HG03442 (cell line): ENCODE measurements at regions not wholly inside any gene's neighbourhood (a gene's known extent, or its start where the extent isn't known, plus 50 kb on each side); places are given as distances from the start of the nearest gene placed in this dataset.
"Not testable (repeated sequence)": the region's sequence is repeated elsewhere in the genome, so short reads cannot be mapped to it uniquely, and the experiment has no call there.

ENCODE experiments used
- ATAC-seq: cut with Tn5 transposase; IDR thresholded peaks from one replicate; pipeline ENCODE4 v1.9.1; 2021; ENCODE audit warnings: mild to moderate bottlenecking, moderate library complexity; ENCODE audit not compliant: unreplicated experiment

GRCh38 chr11:96978751-96979150 is 588.9 kb downstream of the JRKL start:
- no peak for ATAC-seq

- no peak for ATAC-seq
Measured at GRCh38 chr11:96986516-96986915, 596.7 kb downstream of the JRKL start.

DNA sequence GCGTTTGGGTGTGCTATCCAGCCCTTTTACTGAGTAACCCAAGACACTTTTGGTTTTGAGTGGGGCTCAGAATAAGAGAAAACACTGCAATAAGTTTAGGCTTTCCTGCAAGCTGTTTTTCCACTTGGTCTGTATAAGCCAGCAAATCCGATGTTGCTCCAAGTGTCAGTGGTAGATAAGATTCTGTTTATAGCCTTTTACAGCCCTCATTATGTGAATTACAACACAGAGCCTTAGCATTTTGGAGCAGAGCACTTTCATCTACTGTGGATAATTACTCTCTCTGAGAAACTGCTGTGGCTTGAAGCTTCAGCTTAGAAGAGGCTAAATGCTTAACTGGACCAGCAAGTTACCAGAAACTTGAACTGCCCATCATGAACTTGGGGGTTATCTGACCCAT is 601.1 kb downstream of the JRKL start:
- no peak for ATAC-seq

DNA sequence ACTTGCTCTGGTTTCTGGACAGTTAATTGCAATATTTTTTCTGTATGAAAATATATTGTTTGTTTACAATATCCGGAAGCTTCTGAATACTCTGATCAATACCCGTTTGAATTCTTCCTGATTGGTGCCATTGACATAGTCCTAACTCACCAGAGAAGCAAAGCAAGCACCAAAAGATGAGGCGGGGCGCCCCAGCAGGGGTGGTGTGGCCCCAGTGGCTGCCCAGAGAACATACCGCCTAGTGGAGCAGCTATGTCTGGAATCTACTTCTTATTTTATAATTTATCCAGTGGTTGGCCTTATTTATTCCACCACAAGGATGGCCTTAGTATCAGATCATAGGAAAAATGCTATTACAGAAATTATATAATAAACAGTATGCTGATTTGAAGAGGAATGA is 610.7 kb downstream of the JRKL start:
- ATAC-seq: no peak

- no peak for ATAC-seq
Measured at GRCh38 chr11:97007283-97007682, 617.5 kb downstream of the JRKL start.

DNA sequence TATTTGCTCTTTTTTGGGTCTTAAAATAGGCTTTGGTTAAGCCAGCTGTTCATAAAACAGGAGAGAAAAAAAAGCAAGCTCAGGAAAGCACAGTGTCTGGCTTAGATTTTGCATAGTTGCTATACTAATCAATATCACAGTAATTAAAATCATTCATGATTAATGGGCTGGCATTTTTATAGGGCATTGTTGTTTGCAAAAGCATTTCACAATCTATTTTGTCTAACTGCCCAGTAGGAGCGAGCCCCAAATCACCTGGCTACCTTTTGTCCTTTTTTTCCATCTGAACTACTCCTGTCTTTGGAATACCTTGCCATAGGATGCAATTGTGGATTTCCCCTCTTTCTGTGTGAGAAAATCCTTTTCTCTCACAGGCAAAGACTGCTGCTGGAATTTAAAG is 619.8 kb downstream of the JRKL start:
- no peak for ATAC-seq

DNA sequence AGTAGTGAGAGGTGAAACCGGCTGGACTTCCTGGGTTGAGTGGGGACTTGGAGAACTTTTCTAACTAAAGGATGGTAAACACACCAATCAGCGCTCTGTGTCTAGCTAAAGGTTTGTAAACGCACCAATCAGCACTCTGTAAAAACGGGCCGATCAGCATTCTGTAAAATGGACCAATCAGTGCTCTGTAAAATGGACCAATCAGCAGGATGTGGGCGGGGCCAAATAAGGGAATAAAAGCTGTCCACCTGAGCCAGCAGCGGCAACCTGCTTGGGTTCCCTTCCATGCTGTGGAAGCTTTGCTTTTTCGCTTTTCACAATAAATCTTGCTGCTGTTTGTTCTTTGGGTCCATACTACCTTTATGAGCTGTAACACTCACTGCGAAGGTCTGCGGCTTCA is 621.2 kb downstream of the JRKL start:
- ATAC-seq: not testable (repeated sequence)

GRCh38 chr11:97015327-97015726 is 625.5 kb downstream of the JRKL start:
- ATAC-seq: no peak

DNA sequence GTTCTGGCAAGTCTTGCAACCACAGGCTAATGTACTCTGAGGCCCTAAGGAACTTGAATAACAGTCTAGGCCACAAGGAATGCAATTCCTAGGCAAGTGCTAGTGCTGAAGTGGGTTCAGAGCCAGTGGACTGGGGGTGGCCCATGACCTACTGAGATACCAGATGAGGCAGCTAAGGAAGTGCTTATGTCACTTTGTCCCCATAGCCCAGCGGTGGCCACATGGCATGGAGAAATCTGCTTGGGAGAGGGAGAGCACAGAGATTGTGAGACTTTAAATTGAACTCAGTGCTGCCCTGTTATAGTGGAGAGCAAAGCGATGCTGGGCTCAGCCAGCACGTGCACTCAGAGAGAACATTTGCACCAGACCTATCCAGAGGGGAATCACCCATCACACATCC is 629.5 kb downstream of the JRKL start:
- ATAC-seq: no peak

- no peak for ATAC-seq
Measured at GRCh38 chr11:97019754-97020153, 629.9 kb downstream of the JRKL start.

DNA sequence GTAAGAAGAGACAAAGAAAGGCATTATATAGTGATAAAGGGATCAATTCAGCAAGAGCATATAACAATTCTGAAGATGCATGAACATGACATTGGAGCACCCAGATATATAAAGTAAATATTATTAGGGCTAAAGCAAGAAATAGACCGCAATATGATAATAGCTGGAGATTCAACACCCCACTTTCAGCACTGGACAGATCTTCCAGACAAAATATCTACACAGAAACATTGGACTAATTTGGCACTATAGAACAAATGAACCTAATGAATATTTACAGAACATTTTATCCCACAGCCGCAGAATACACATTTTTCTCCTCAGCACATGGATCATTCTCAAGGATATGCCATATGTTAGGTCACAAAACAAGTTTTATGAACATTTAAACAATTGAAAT is 633.1 kb downstream of the JRKL start:
- no peak for ATAC-seq

GRCh38 chr11:97028836-97029406 is 639.1 kb downstream of the JRKL start:
- no peak for ATAC-seq

DNA sequence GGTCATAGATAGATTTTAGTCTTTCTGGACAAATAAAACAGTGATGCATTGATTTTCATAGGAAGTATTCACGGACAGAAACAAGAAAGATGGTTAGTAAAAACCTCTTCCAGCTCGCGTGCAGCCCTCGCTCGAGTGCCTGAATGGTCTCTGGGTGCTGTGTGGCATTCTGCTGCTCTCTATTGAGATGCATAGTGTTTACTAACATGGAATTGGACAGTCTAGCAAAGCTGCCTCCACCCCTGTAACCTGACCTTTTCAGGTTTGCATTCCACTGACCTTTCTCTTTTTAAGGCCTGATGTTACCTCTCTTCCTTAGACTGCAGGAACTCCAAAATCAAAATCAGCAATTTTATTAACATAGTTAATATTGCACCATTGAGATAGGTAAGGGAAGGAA is 643.4 kb downstream of the JRKL start:
- no peak for ATAC-seq

DNA sequence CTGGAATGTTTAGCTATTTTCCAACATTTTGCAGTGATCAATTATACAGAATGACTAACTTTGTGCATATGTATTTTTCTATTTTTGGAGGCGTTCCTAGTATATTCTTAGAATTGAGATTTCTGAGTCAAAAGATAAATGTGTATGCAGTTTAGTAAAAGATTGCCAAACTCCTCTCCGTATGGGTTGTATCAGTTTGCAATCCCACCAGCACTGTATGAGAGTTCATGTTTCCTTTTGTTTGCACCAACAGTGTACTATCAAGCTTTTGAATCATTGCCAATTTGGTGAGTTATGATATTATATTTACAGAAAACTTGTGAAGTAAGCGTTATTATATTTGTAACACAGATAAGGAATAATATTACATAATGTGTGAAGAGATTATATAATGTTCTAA is 658.7 kb downstream of the JRKL start:
- ATAC-seq: no peak

DNA sequence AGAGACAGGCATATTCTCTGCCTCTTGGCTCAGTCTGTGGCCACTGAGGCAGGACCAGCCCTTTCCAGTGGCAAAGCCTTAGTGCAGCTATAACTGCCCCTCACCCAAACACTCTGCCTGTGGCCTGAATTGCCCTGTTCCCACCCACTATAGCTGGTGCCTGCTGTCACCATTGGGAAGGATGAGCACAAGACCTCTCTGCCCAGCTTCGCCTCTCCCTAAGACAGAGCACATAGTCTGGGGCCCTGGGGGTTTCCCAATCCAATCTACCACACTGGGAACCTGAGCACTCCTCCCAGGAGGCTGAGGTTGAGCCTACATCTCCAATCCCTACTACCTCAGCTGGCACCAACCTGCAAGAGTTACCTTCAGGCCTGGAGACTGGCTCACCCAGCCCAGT is 670.4 kb downstream of the JRKL start:
- ATAC-seq: no peak

GRCh38 chr11:97069160-97069559 is 679.3 kb downstream of the JRKL start:
- ATAC-seq: no peak

- no peak for ATAC-seq
Measured at GRCh38 chr11:97072420-97072819, 682.6 kb downstream of the JRKL start.

- not testable (repeated sequence) for ATAC-seq
Measured at GRCh38 chr11:97076666-97077065, 686.9 kb downstream of the JRKL start.

GRCh38 chr11:97078443-97078842 is 688.6 kb downstream of the JRKL start:
- ATAC-seq: no peak

GRCh38 chr11:97079244-97079643 is 689.4 kb downstream of the JRKL start:
- no peak for ATAC-seq

- no peak for ATAC-seq
Measured at GRCh38 chr11:97087419-97087818, 697.6 kb downstream of the JRKL start.

DNA sequence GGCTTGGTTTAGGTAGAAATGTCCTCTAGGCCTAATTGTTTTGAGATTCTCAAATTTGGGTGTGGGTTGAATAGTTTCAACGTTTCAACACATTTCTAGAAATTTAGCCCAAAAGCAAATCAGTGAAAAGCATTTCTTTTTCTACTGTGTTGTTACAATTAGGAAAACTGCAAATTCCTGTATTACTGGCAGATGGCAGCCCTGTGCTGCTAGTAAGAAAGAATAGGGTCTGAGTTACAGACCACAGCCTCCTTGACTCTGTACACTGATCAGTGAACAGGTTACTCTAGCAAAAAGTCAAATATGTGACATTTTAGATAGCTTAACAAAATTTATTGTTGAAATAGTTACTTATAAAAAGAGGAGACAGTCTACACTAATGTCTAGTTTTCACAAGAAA is 703.0 kb downstream of the JRKL start:
- no peak for ATAC-seq

GRCh38 chr11:97102180-97102579 is 712.4 kb downstream of the JRKL start:
- ATAC-seq: not testable (repeated sequence)

- no peak for ATAC-seq
Measured at GRCh38 chr11:97107604-97108003, 717.8 kb downstream of the JRKL start.
